H1 (cell line): ENCODE measurements at regions not wholly inside any gene's neighbourhood (a gene's known extent, or its start where the extent isn't known, plus 50 kb on each side); places are given as distances from the start of the nearest gene placed in this dataset.

Experiments used
- E2F6 ChIP-seq: IDR thresholded peaks from 2 replicates; pipeline ENCODE4 v1.6.1; 2012; ENCODE audit warnings: inconsistent platforms
- GABPA ChIP-seq: IDR thresholded peaks from 2 replicates; pipeline ENCODE4 v1.6.1; 2011; ENCODE audit warnings: mild to moderate bottlenecking, low read length, moderate library complexity, borderline replicate concordance; ENCODE audit not compliant: insufficient read depth
- HDAC6 ChIP-seq: IDR thresholded peaks from one replicate; pipeline ENCODE4 v1.7.1; 2012; ENCODE audit warnings: low read depth, mild to moderate bottlenecking, inconsistent platforms, low read length, moderate library complexity
- NRF1 ChIP-seq: IDR thresholded peaks from 2 replicates; pipeline ENCODE4 v1.6.1; 2011; ENCODE audit warnings: mild to moderate bottlenecking, low read depth, low read length, improper control_type of control experiment
- SUZ12 ChIP-seq: fragments of 200-600 bp; sonication (generic); IDR thresholded peaks from 2 replicates; pipeline ENCODE4 v1.6.1; 2012; ENCODE audit warnings: mild to moderate bottlenecking, inconsistent platforms, low read length, moderate library complexity, mixed read lengths
- TCF12 ChIP-seq: IDR thresholded peaks from 2 replicates; pipeline ENCODE4 v1.6.1; 2011; ENCODE audit warnings: low read depth, mild to moderate bottlenecking, low read length

- no peak for TF ChIP-seq E2F6
- TF ChIP-seq NRF1 = no peak
- TF ChIP-seq HDAC6 = no peak
- no peak for TF ChIP-seq TCF12
- no peak for TF ChIP-seq SUZ12
- TF ChIP-seq GABPA = no peak
These were observed 66.9 kb upstream of the PHOX2B start (continued) for GRCh38 chr4:41815473-41815872.
